B cell (primary cell): ENCODE measurements at regions not wholly inside any gene's neighbourhood (a gene's known extent, or its start where the extent isn't known, plus 50 kb on each side); places are given as distances from the start of the nearest gene placed in this dataset.

Experiments used
- ATAC-seq: fragments of 200-7000 bp; cut with Tn5 transposase; one replicate; pipeline ENCODE4 v1.10.0; 2021; ENCODE audit warnings: low read depth, mild to moderate bottlenecking, moderate number of reproducible peaks, moderate library complexity
- CTCF ChIA-PET: fragments of 350-600 bp; sonication (Branson Sonifier 250); formaldehyde crosslinking; loops from one replicate; lab custom pipeline; 2021; ENCODE audit warnings: antibody characterized with exemption, inconsistent platforms; lab: Charles Lee
- POLR2A ChIA-PET: fragments of 350-600 bp; sonication (Branson Sonifier 250); formaldehyde crosslinking; loops from one replicate; lab custom pipeline; 2021; ENCODE audit warnings: antibody characterized with exemption; lab: Charles Lee
- DNase-seq: peaks from one replicate; pipeline ENCODE4 v3.0.0; 2013
- H2AFZ ChIP-seq: 2 replicates; pipeline ENCODE4 v1.6.1; 2012; ENCODE audit warnings: mild to moderate bottlenecking, low read depth, low read length; ENCODE audit not compliant: insufficient read depth, poor library complexity, severe bottlenecking
- H3K27ac ChIP-seq, 2 donors: 1 replicate in 1 of 2; 2 replicates in 1 of 2; pipeline ENCODE4 v1.5.1; 2012 to 2013; ENCODE audit warnings: low read length in 2 of 2, mild to moderate bottlenecking in 2 of 2, moderate library complexity in 1 of 2
- H3K27me3 ChIP-seq, 4 experiments: fragments of 200-600 bp in 1 of 4; sonication (generic) in 1 of 4; replicated peaks in 1 of 4; 1 replicate in 2 of 4; 2 replicates in 2 of 4; pipeline versions ENCODE4 v1.6.1 to v1.7.0; 2013 to 2016; ENCODE audit warnings: low read length in 3 of 4, mild to moderate bottlenecking in 2 of 4, mixed read lengths in 1 of 4, moderate library complexity in 1 of 4; ENCODE audit not compliant: insufficient read depth in 4 of 4, control insufficient read depth in 3 of 4; ENCODE audit errors: control extremely low read depth in 1 of 4
- H3K36me3 ChIP-seq, 2 experiments: replicated peaks in 1 of 2; 1 replicate in 1 of 2; 2 replicates in 1 of 2; pipeline versions ENCODE4 v1.6.1 to v1.7.1; 2013; ENCODE audit warnings: low read length in 1 of 2; ENCODE audit not compliant: insufficient read depth in 2 of 2, control insufficient read depth in 1 of 2; ENCODE audit errors: control extremely low read depth in 1 of 2, extremely low read depth in 1 of 2
- H3K4me1 ChIP-seq, 2 donors: fragments of 200-600 bp in 1 of 2; sonication (generic) in 1 of 2; 1 replicate in 1 of 2; 2 replicates in 1 of 2; pipeline versions ENCODE4 v1.5.1 to v1.6.1; 2013 to 2017; ENCODE audit warnings: low read length in 2 of 2; ENCODE audit not compliant: control insufficient read depth in 2 of 2, insufficient read depth in 2 of 2
- H3K4me2 ChIP-seq: replicated peaks from 2 replicates; pipeline ENCODE3; 2012; ENCODE audit warnings: mild to moderate bottlenecking, low read depth, low read length; ENCODE audit not compliant: poor library complexity, severe bottlenecking
- H3K4me3 ChIP-seq, 5 experiments: fragments of 200-600 bp in 1 of 5; sonication (generic) in 1 of 5; 1 replicate in 3 of 5; 2 replicates in 2 of 5; pipeline versions ENCODE4 v1.5.1 to v1.7.0; 2011 to 2016; ENCODE audit warnings: low read length in 4 of 5, mild to moderate bottlenecking in 4 of 5, low read depth in 2 of 5, control low read depth in 1 of 5, moderate library complexity in 1 of 5; ENCODE audit not compliant: insufficient read depth in 1 of 5; ENCODE audit errors: control extremely low read depth in 1 of 5, extremely low read depth in 1 of 5
- H3K79me2 ChIP-seq: fragments of 200-600 bp; sonication (generic); one replicate; pipeline ENCODE4 v1.6.0; 2016; ENCODE audit warnings: low read length; ENCODE audit not compliant: control insufficient read depth, insufficient read depth
- H3K9ac ChIP-seq: fragments of 200-600 bp; sonication (generic); 2 replicates; pipeline ENCODE4 v1.6.1; 2017; ENCODE audit warnings: mild to moderate bottlenecking, low read length, moderate library complexity
- H3K9me3 ChIP-seq, 3 donors: one replicate each; pipeline versions ENCODE4 v1.6.1 to v1.7.1; 2013; ENCODE audit warnings: low read length in 2 of 3; ENCODE audit not compliant: control insufficient read depth in 2 of 3, insufficient read depth in 1 of 3; ENCODE audit errors: control extremely low read depth in 1 of 3
- H4K20me1 ChIP-seq: 2 replicates; pipeline ENCODE4 v1.6.0; 2012; ENCODE audit warnings: mild to moderate bottlenecking, low read length; ENCODE audit not compliant: insufficient read depth, control insufficient read depth, poor library complexity, severe bottlenecking
- H3K27ac Mint-ChIP-seq: one replicate; pipeline ENCODE4 v1.8.0; 2021; ENCODE audit warnings: mixed read lengths
- H3K27me3 Mint-ChIP-seq: one replicate; pipeline ENCODE4 v1.8.0; 2021; ENCODE audit warnings: mixed read lengths
- H3K4me1 Mint-ChIP-seq: one replicate; pipeline ENCODE4 v1.8.0; 2021; ENCODE audit warnings: mixed read lengths
- H3K4me3 Mint-ChIP-seq: one replicate; pipeline ENCODE4 v1.8.0; 2021; ENCODE audit warnings: mixed read lengths
- H3K9me3 Mint-ChIP-seq: one replicate; pipeline ENCODE4 v1.8.0; 2022; ENCODE audit warnings: mixed read lengths; ENCODE audit not compliant: insufficient read depth
- CTCF ChIP-seq: fragments of 200-600 bp; IDR thresholded peaks from one replicate; pipeline ENCODE4 v1.8.0; 2022; ENCODE audit warnings: antibody characterized with exemption, mild to moderate bottlenecking
- EZH2 ChIP-seq: IDR thresholded peaks from 2 replicates; pipeline ENCODE4 v1.6.1; 2012; ENCODE audit warnings: borderline replicate concordance, low read depth, mild to moderate bottlenecking, moderate library complexity, low read length; ENCODE audit not compliant: insufficient read depth, poor library complexity, severe bottlenecking
- WGBS: methylation state at CpG from one replicate; pipeline ENCODE4 v1.1.5; 2013; ENCODE audit warnings: missing lambda C conversion rate; ENCODE audit not compliant: insufficient coverage; 5-methylcytosine and 5-hydroxymethylcytosine counted together
- intact Hi-C: fragments of 100-400 bp; cut with micrococcal nuclease; formaldehyde crosslinking; loops from one replicate; pipeline ENCODE4 v1.10.0; 2022

- H4K20me1 ChIP-seq: no peaks in the 10 kb centered on the region
- no peak overlapping the region for H3K9ac ChIP-seq
- 100% methylated on average over 3 of the region's 3 CpGs for WGBS
- no peaks in the 10 kb centered on the region for H3K27me3 Mint-ChIP-seq
- ATAC-seq: no peak
- H3K4me1 Mint-ChIP-seq: no peaks in the 10 kb centered on the region
- no peak overlapping the region for H3K4me2 ChIP-seq
- ChIA-PET CTCF (no interaction called here), POLR2A (no interaction called here)
- H3K27ac ChIP-seq: no peak overlapping the region
- no peak overlapping the region for H2AFZ ChIP-seq
- no peaks in the 10 kb centered on the region for H3K9me3 Mint-ChIP-seq
- no peaks in the 10 kb centered on the region for H3K9me3 ChIP-seq
- H3K4me3 Mint-ChIP-seq: no peak overlapping the region
- intact Hi-C loops: no loop called here
- H3K27me3 ChIP-seq: no peaks in the 10 kb centered on the region
- no peak overlapping the region for H3K27ac Mint-ChIP-seq
- no peak overlapping the region for H3K4me3 ChIP-seq
- H3K36me3 ChIP-seq: no peaks in the 10 kb centered on the region
- no peak for TF ChIP-seq CTCF
- no peak for TF ChIP-seq EZH2
- no peaks in the 10 kb centered on the region for H3K79me2 ChIP-seq
- no peaks in the 10 kb centered on the region for H3K4me1 ChIP-seq
- no peak for DNase-seq
Observed at GRCh38 chr3:148034353-148034752, 625.2 kb downstream of the ZIC1 start.

- Histone ChIP-seq H3K9me3 (no peaks in the 10 kb centered on the region), H2AFZ (no peak overlapping the region), H3K27ac (no peak overlapping the region), H3K27me3 (no peaks in the 10 kb centered on the region), H3K4me2 (no peak overlapping the region), H4K20me1 (no peaks in the 10 kb centered on the region), H3K4me3 (no peak overlapping the region), H3K9ac (no peak overlapping the region), H3K79me2 (no peaks in the 10 kb centered on the region), H3K36me3 (no peaks in the 10 kb centered on the region), H3K4me1 (no peaks in the 10 kb centered on the region)
- no peak for ATAC-seq
- intact Hi-C loops: no loop called here
- TF ChIP-seq CTCF (no peak), EZH2 (no peak)
- H3K4me1 Mint-ChIP-seq: no peaks in the 10 kb centered on the region
- no peak overlapping the region for H3K4me3 Mint-ChIP-seq
- ChIA-PET CTCF (no interaction called here), POLR2A (no interaction called here)
- no peaks in the 10 kb centered on the region for H3K27me3 Mint-ChIP-seq
- DNase-seq: no peak
- no peaks in the 10 kb centered on the region for H3K9me3 Mint-ChIP-seq
- 100% methylated on average over 1 of the region's 5 CpGs for WGBS
- H3K27ac Mint-ChIP-seq: no peak overlapping the region
Observed at GRCh38 chr3:148036331-148036876, 627.2 kb downstream of the ZIC1 start.
